HG03175 (cell line): ENCODE measurements at regions not wholly inside any gene's neighbourhood (a gene's known extent, or its start where the extent isn't known, plus 50 kb on each side); places are given as distances from the start of the nearest gene placed in this dataset.
"Not testable (repeated sequence)": the region's sequence is repeated elsewhere in the genome, so short reads cannot be mapped to it uniquely, and the experiment has no call there.

Experiments
- ATAC-seq: cut with Tn5 transposase; IDR thresholded peaks from one replicate; pipeline ENCODE4 v1.9.1; 2021; ENCODE audit warnings: mild to moderate bottlenecking, moderate library complexity; ENCODE audit not compliant: unreplicated experiment

- peak; percentile 79 for ATAC-seq
Observed at GRCh38 chr6:103122766-103123601, 1729.5 kb downstream of the GRIK2 start.

- ATAC-seq: no peak
Observed at GRCh38 chr6:103119056-103119455, 1725.5 kb downstream of the GRIK2 start.

- ATAC-seq: no peak
Observed at GRCh38 chr6:103114582-103114981, 1721.1 kb downstream of the GRIK2 start.

- ATAC-seq: no peak
Observed at GRCh38 chr6:103113416-103113815, 1719.9 kb downstream of the GRIK2 start.

- no peak for ATAC-seq
Observed at GRCh38 chr6:103107985-103108384, 1714.5 kb downstream of the GRIK2 start.

- ATAC-seq: no peak
Observed at GRCh38 chr6:103105686-103106085, 1712.2 kb downstream of the GRIK2 start.

GRCh38 chr6:103101267-103101666, 1707.8 kb downstream of the GRIK2 start:
- ATAC-seq: no peak

- ATAC-seq: not testable (repeated sequence)
Observed at GRCh38 chr6:103092414-103092813, 1698.9 kb downstream of the GRIK2 start.

- no peak for ATAC-seq
Observed at GRCh38 chr6:103085801-103086200, 1692.3 kb downstream of the GRIK2 start.

- ATAC-seq: no peak
Observed at GRCh38 chr6:103081876-103082630, 1688.5 kb downstream of the GRIK2 start.

- no peak for ATAC-seq
Observed at GRCh38 chr6:103081126-103081525, 1687.6 kb downstream of the GRIK2 start.

GRCh38 chr6:103080497-103080896, 1687.0 kb downstream of the GRIK2 start:
- no peak for ATAC-seq

- peak; percentile 94 for ATAC-seq
Observed at GRCh38 chr6:103079867-103080266, 1686.4 kb downstream of the GRIK2 start.

GRCh38 chr6:103062136-103062535, 1668.6 kb downstream of the GRIK2 start:
- no peak for ATAC-seq

- ATAC-seq: no peak
Observed at GRCh38 chr6:103047567-103047966, 1654.1 kb downstream of the GRIK2 start.

GRCh38 chr6:103042336-103042735, 1648.8 kb downstream of the GRIK2 start:
- no peak for ATAC-seq

GRCh38 chr6:103036846-103037245, 1643.3 kb downstream of the GRIK2 start:
- no peak for ATAC-seq

- no peak for ATAC-seq
Observed at GRCh38 chr6:103027271-103027931, 1633.9 kb downstream of the GRIK2 start.

- no peak for ATAC-seq
Observed at GRCh38 chr6:103018426-103018825, 1624.9 kb downstream of the GRIK2 start.

- ATAC-seq: no peak
Observed at GRCh38 chr6:103017878-103018277, 1624.4 kb downstream of the GRIK2 start.

GRCh38 chr6:103011605-103012004, 1618.1 kb downstream of the GRIK2 start:
- no peak for ATAC-seq

GRCh38 chr6:103002282-103002681, 1608.8 kb downstream of the GRIK2 start:
- no peak for ATAC-seq
